ENCODE measurements at regions not wholly inside any gene's neighbourhood (a gene's known extent, or its start where the extent isn't known, plus 50 kb on each side); places are given as distances from the start of the nearest gene placed in this dataset.

DNA sequence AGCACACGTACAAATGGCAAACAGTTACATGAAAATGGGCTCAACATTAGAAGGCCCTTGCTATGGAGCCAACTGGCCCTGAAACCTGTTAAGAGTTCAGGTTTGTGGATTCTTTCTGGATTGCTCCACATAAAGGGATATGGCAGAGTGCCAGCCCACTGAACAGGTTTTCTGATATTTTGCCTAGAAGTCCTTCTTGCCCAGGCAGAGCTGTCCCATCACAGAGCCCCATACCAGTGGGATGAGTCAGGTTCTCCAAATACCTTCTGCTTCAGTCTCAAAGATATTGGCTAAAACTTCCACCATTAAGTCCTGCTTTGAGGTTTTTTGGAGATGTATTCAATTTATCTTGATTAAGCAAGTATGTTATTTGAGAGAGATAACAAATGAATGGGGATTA is 146.8 kb upstream of the IL1RAPL2 start:
- H3K4me1 ChIP-seq, result no peaks in the 10 kb centered on the region
- no peak overlapping the region for H3K9ac ChIP-seq
- no peaks in the 10 kb centered on the region for H3K36me3 ChIP-seq (ENCODE audit: control insufficient read depth, insufficient read depth, low read length)
- no peak overlapping the region for H3K4me3 ChIP-seq (ENCODE audit: low read depth, low read length)
- no peaks in the 10 kb centered on the region for H3K27me3 ChIP-seq (ENCODE audit: control insufficient read depth, insufficient read depth, low read length)
- TF ChIP-seq, protein P1, sequence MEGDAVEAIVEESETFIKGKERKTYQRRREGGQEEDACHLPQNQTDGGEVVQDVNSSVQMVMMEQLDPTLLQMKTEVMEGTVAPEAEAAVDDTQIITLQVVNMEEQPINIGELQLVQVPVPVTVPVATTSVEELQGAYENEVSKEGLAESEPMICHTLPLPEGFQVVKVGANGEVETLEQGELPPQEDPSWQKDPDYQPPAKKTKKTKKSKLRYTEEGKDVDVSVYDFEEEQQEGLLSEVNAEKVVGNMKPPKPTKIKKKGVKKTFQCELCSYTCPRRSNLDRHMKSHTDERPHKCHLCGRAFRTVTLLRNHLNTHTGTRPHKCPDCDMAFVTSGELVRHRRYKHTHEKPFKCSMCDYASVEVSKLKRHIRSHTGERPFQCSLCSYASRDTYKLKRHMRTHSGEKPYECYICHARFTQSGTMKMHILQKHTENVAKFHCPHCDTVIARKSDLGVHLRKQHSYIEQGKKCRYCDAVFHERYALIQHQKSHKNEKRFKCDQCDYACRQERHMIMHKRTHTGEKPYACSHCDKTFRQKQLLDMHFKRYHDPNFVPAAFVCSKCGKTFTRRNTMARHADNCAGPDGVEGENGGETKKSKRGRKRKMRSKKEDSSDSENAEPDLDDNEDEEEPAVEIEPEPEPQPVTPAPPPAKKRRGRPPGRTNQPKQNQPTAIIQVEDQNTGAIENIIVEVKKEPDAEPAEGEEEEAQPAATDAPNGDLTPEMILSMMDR (IDR thresholded peaks at IDR 0.05), result no peak
- no peak overlapping the region for H3K27ac ChIP-seq
- H3K4me2 ChIP-seq (ENCODE audit: low read length), result no peak overlapping the region
- no peaks in the 10 kb centered on the region for H3K9me3 ChIP-seq (ENCODE audit: control insufficient read depth, low read length)
- H3K79me2 ChIP-seq, result no peaks in the 10 kb centered on the region
- no peak overlapping the region for H2AFZ ChIP-seq

DNA sequence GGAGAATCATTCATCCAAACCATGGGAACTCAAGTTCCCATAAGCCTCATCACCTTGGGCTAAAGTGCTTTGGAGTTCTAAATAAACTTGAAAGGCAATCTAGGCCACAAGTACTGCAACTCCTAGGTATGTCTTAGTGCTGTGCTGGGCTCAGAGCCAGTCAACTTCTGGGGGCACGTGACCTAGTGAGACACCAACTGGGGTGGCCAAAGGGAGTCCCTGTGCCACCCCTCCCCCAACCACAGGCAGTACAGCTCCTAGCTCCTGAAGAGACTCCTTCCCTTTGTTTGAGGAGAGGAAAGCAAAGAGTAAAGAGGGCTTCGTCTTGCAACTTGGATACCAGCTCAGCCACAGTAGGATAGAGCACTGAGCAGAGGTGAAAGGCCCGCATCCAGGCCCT is 154.2 kb upstream of the IL1RAPL2 start:
- Histone ChIP-seq H3K9me3 (ENCODE audit: control insufficient read depth, low read length) (no peaks in the 10 kb centered on the region), H3K4me1 (no peaks in the 10 kb centered on the region), H3K36me3 (ENCODE audit: control insufficient read depth, insufficient read depth, low read length) (no peaks in the 10 kb centered on the region), H3K4me2 (ENCODE audit: low read length) (no peak overlapping the region), H3K27me3 (ENCODE audit: control insufficient read depth, insufficient read depth, low read length) (no peaks in the 10 kb centered on the region), H3K4me3 (ENCODE audit: low read depth, low read length) (no peak overlapping the region), H2AFZ (no peak overlapping the region), H3K9ac (no peak overlapping the region), H3K79me2 (no peaks in the 10 kb centered on the region), H3K27ac (no peak overlapping the region)
- TF ChIP-seq, protein P1 (IDR thresholded peaks at IDR 0.05), result no peak

DNA sequence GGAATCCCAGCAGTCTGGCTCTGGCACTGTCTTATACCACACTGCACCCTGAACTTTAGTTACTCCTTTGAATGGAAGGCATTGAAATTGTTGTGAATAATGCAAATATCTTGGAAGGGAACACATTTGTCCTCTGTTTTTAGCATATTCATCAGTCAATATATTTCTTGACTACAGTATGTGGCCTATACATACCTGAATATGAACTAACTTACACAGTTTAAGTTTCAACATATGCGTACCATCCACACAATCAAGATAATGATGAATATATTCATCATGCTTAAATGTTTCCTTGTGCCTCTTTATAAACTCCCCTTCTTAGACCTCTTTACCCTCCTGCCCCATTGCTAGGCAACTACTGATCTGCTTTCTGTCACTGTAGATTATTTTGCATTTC is 145.7 kb upstream of the ESX1 start:
- TF ChIP-seq, protein P1 (IDR thresholded peaks at IDR 0.05), result no peak
- Histone ChIP-seq H3K27ac (no peak overlapping the region), H3K4me1 (no peaks in the 10 kb centered on the region), H3K9ac (no peak overlapping the region), H2AFZ (no peak overlapping the region), H3K79me2 (no peaks in the 10 kb centered on the region), H3K4me3 (ENCODE audit: low read depth, low read length) (no peak overlapping the region), H3K9me3 (ENCODE audit: control insufficient read depth, low read length) (no peaks in the 10 kb centered on the region), H3K27me3 (ENCODE audit: control insufficient read depth, insufficient read depth, low read length) (no peaks in the 10 kb centered on the region), H3K4me2 (ENCODE audit: low read length) (no peak overlapping the region), H3K36me3 (ENCODE audit: control insufficient read depth, insufficient read depth, low read length) (no peaks in the 10 kb centered on the region)

DNA sequence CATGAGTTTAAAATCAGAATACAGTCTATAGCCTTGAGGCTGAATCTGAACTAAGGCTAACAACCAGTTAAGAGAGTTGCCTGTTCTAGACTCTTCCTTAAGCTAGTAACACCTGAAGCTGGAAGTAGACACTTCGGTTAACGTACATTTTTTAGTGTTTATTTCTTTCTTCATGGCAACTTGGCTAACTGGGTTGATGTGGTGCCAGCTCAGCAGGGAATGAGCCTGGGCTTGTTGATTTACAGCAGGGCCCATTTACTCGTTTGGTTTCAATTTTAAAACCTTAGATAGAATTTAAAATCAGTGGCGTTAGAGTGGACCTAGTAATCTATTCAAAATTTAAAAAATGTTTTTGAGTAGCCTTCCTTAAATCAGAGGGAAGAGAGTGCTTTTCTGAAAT is 137.6 kb upstream of the ESX1 start:
- no peak overlapping the region for H3K4me3 ChIP-seq (ENCODE audit: low read depth, low read length)
- no peaks in the 10 kb centered on the region for H3K4me1 ChIP-seq
- H3K9ac ChIP-seq, result no peak overlapping the region
- TF ChIP-seq, protein P1 (IDR thresholded peaks at IDR 0.05), result no peak
- no peaks in the 10 kb centered on the region for H3K79me2 ChIP-seq
- H3K27ac ChIP-seq, result no peak overlapping the region
- no peak overlapping the region for H2AFZ ChIP-seq
- no peaks in the 10 kb centered on the region for H3K36me3 ChIP-seq (ENCODE audit: control insufficient read depth, insufficient read depth, low read length)
- H3K27me3 ChIP-seq (ENCODE audit: control insufficient read depth, insufficient read depth, low read length), result no peaks in the 10 kb centered on the region
- H3K9me3 ChIP-seq (ENCODE audit: control insufficient read depth, low read length), result no peaks in the 10 kb centered on the region
- H3K4me2 ChIP-seq (ENCODE audit: low read length), result no peak overlapping the region

DNA sequence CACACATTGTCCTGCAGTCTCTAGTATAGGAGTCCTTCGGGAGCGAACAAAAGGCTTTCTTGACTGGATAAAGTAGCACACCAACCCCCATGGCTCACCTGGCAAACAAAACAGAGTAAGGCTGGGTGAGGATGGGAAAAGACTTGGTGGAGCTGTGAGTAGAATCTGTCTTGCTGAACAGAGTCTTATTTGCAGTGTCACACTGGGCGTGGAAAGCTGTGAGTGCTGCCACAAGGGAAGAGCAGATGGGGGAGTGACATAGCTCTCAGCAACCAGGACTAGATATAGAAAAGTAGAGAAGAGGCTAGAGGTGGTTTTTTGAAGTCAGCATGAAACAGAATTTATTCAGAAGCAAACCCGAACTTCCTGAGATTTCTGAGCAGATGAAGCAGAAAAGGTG is 137.2 kb upstream of the ESX1 start:
- Histone ChIP-seq H3K9me3 (ENCODE audit: control insufficient read depth, low read length) (no peaks in the 10 kb centered on the region), H3K27ac (no peak overlapping the region), H3K36me3 (ENCODE audit: control insufficient read depth, insufficient read depth, low read length) (no peaks in the 10 kb centered on the region), H3K27me3 (ENCODE audit: control insufficient read depth, insufficient read depth, low read length) (no peaks in the 10 kb centered on the region), H3K79me2 (no peaks in the 10 kb centered on the region), H3K4me2 (ENCODE audit: low read length) (no peak overlapping the region), H3K4me1 (no peaks in the 10 kb centered on the region), H2AFZ (no peak overlapping the region), H3K9ac (no peak overlapping the region), H3K4me3 (ENCODE audit: low read depth, low read length) (no peak overlapping the region)
- TF ChIP-seq, protein P1 (IDR thresholded peaks at IDR 0.05), result no peak

Measured in parathyroid adenoma (tissue), 2 donors.